ENCODE measurements at regions not wholly inside any gene's neighbourhood (a gene's known extent, or its start where the extent isn't known, plus 50 kb on each side); places are given as distances from the start of the nearest gene placed in this dataset.

DNA sequence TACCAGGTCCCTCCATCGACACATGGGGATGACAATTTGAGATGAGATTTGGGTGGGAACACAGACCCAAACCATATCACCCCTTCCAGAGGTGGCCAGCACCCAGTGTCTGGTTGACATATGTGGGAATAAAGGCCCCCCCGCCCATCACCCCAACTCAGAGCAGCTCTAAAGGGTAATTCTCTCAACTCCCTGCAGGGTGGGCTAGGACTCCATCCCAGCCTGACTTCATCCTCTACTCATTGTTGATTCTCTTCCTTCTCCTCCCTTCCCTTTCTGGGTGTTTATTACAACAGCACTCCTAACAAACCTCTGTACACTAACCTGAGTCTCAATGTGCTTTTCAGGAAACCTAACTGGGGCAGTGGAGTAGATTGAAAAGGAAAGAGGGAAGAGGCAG lies 339.9 kb downstream of the ACTL7B start:
- no peak for DNase-seq (ENCODE audit: low spot score)
- no peaks in the 10 kb centered on the region for H3K27me3 ChIP-seq
- H3K36me3 ChIP-seq: no peaks in the 10 kb centered on the region
- TF ChIP-seq CTCF (IDR thresholded peaks at IDR 0.05): no peak
- peaks cover 0 to 4% of the 10 kb centered on the region in 2 donors for H3K4me1 ChIP-seq
- no peak overlapping the region for H3K27ac ChIP-seq
- no peak overlapping the region for H3K4me3 ChIP-seq
- no peaks in the 10 kb centered on the region for H3K9me3 ChIP-seq

DNA sequence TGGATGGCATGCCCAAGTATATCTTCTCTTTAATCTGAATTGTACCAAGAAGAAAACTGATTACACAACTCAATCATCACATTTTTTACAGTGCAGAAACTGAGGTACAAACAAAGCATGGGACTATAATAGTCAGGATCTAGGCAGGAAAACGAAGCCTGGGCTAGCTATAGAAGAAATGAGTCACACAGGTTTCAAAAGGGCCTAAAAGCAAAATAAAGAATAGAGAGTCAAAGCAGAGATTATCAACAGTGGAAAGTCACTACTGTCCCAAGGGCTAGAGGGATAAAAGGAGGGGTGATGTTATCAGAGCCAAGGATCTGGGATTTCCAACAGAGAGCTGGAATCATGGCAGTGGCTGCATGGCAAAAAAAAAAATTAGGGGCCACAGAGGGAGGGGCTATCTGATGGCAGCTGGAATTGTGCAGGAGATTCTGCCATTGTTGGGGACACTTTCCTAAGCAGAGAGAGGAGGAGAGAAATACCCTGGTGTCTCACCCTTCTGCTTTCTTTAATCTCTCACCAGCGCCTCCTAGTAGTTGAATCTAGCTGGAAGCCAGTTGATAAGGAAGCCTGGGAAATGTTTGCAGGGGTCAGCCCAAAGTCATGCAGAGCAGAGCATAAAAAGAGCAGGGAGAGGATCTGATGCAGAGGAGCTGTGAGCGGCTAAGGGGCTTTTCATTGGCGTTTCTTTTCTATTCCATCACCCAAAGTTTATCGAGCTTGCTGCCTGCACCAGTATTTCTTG lies 343.2 kb downstream of the ACTL7B start:
- H3K4me1 ChIP-seq: peaks cover 0 to under 1% of the 10 kb centered on the region in 2 donors
- H3K9me3 ChIP-seq: no peaks in the 10 kb centered on the region
- no peak for TF ChIP-seq CTCF (IDR thresholded peaks at IDR 0.05)
- no peak overlapping the region for H3K4me3 ChIP-seq
- DNase-seq (ENCODE audit: low spot score): no peak
- no peaks in the 10 kb centered on the region for H3K27me3 ChIP-seq
- no peak overlapping the region for H3K27ac ChIP-seq
- H3K36me3 ChIP-seq: no peaks in the 10 kb centered on the region

DNA sequence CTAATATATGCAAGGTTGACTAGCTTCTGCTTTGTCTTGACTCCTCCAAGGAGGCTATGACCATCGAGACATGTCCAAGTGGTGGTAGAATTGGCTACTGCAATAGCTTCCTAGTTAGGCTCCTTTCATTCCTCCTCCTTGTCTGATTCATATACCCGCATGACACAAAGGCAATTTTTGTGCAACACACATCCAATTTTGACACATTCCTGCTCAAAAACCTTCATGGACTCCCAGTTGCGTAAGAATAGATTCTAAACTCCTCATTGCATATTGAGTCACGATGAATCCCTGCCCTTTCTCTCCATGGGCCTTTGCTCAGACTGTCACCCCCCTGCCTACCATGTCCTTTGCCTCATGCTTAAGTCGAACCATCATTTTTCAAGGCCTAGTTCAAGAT lies 344.5 kb downstream of the ACTL7B start:
- no peak for TF ChIP-seq CTCF (IDR thresholded peaks at IDR 0.05)

DNA sequence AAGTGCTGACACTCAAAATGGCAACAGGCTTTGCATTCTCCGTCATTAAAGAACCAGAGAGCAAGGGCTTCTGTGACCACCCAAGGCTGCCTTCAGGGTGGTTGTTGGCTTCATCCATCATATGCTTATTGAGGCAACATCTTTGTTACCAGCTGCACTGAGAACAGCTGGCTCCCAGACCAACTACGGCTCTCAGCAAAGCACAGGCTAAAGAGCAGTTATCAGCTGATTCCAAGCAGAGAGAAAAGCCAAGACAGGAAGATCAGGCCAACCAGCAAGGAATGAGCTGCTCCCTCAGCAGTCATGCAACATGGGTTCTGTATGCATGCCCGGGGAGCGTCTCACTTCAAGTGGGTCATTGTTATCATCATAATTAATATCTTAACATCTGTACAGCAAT lies 358.9 kb downstream of the ACTL7B start:
- no peak for DNase-seq (ENCODE audit: low spot score)

More for the DNA sequence above, 344.5 kb downstream of the ACTL7B start:
- no peaks in the 10 kb centered on the region for H3K27me3 ChIP-seq
- no peaks in the 10 kb centered on the region for H3K4me1 ChIP-seq
- H3K4me3 ChIP-seq: no peak overlapping the region
- no peak overlapping the region for H3K27ac ChIP-seq
- H3K9me3 ChIP-seq: no peaks in the 10 kb centered on the region
- no peak for DNase-seq (ENCODE audit: low spot score)
- no peaks in the 10 kb centered on the region for H3K36me3 ChIP-seq

GRCh38 chr9:108489567-108489966 lies 366.2 kb downstream of the ACTL7B start:
- DNase-seq (ENCODE audit: low spot score): no peak
- Histone ChIP-seq H3K36me3 (no peaks in the 10 kb centered on the region), H3K27me3 (no peaks in the 10 kb centered on the region), H3K4me3 (no peak overlapping the region), H3K27ac (no peak overlapping the region), H3K9me3 (no peaks in the 10 kb centered on the region), H3K4me1 (no peaks in the 10 kb centered on the region)
- no peak for TF ChIP-seq CTCF (IDR thresholded peaks at IDR 0.05)

More for the DNA sequence above, 358.9 kb downstream of the ACTL7B start:
- Histone ChIP-seq H3K27ac (no peak overlapping the region), H3K4me3 (no peak overlapping the region), H3K27me3 (no peaks in the 10 kb centered on the region), H3K9me3 (peaks cover 0 to 9% of the 10 kb centered on the region in 2 donors), H3K4me1 (no peaks in the 10 kb centered on the region), H3K36me3 (no peaks in the 10 kb centered on the region)
- TF ChIP-seq CTCF (IDR thresholded peaks at IDR 0.05): no peak

GRCh38 chr9:108486831-108487230 lies 369.0 kb downstream of the ACTL7B start:
- Histone ChIP-seq H3K9me3 (no peaks in the 10 kb centered on the region), H3K27ac (no peak overlapping the region), H3K4me1 (no peaks in the 10 kb centered on the region), H3K27me3 (no peaks in the 10 kb centered on the region), H3K4me3 (no peak overlapping the region), H3K36me3 (no peaks in the 10 kb centered on the region)
- no peak for TF ChIP-seq CTCF (IDR thresholded peaks at IDR 0.05)
- no peak for DNase-seq (ENCODE audit: low spot score)
